ENCODE measurements at regions not wholly inside any gene's neighbourhood (a gene's known extent, or its start where the extent isn't known, plus 50 kb on each side); places are given as distances from the start of the nearest gene placed in this dataset.
"Not testable (repeated sequence)": the region's sequence is repeated elsewhere in the genome, so short reads cannot be mapped to it uniquely, and the experiment has no call there.

DNA sequence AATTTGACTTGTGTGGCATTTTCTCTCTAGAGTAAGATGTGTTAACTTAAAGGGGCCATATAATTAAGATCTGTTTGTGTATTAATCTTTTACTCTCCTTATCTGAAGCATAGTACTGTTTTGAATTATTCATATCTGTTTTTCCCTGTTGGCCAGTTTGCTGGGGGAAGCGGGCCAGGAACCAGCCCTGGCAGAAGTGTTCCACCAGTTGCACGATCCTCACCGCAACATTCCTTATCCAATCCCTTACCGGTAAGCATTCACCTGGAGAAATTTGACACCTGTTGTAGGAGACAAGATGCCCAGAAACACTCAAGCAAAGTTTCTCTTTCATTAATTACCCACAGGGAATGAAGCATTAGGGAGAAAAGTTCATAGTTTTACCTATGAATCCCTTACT is 92.2 kb upstream of the GARIN1A start:
- TF ChIP-seq RAD21 (conservative IDR thresholded peaks at IDR 0.05); MXI1 (conservative IDR thresholded peaks at IDR 0.05; ENCODE audit: poor library complexity, severe bottlenecking); POLR2AphosphoS5 (IDR thresholded peaks at IDR 0.05); TAF1 (IDR thresholded peaks at IDR 0.05; ENCODE audit: low read depth): not testable (repeated sequence)
- TF ChIP-seq, protein P1, sequence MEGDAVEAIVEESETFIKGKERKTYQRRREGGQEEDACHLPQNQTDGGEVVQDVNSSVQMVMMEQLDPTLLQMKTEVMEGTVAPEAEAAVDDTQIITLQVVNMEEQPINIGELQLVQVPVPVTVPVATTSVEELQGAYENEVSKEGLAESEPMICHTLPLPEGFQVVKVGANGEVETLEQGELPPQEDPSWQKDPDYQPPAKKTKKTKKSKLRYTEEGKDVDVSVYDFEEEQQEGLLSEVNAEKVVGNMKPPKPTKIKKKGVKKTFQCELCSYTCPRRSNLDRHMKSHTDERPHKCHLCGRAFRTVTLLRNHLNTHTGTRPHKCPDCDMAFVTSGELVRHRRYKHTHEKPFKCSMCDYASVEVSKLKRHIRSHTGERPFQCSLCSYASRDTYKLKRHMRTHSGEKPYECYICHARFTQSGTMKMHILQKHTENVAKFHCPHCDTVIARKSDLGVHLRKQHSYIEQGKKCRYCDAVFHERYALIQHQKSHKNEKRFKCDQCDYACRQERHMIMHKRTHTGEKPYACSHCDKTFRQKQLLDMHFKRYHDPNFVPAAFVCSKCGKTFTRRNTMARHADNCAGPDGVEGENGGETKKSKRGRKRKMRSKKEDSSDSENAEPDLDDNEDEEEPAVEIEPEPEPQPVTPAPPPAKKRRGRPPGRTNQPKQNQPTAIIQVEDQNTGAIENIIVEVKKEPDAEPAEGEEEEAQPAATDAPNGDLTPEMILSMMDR (IDR thresholded peaks at IDR 0.05; ENCODE audit: poor library complexity, severe bottlenecking): not testable (repeated sequence)

Data from neural cell (in vitro differentiated cells).